AG04449 (cell line): ENCODE measurements at regions not wholly inside any gene's neighbourhood (a gene's known extent, or its start where the extent isn't known, plus 50 kb on each side); places are given as distances from the start of the nearest gene placed in this dataset.

Experiments
- CTCF ChIA-PET: fragments of 350-600 bp; formaldehyde crosslinking; extraction: SDS; loops from one replicate; lab custom pipeline; 2021; ENCODE audit warnings: antibody characterized with exemption; lab: Yijun Ruan, JAX
- POLR2A ChIA-PET: fragments of 400-600, 350-600 bp; formaldehyde crosslinking; extraction: SDS; loops from one replicate; lab custom pipeline; 2020; ENCODE audit warnings: antibody characterized with exemption, inconsistent platforms; lab: Yijun Ruan, JAX
- DNase-seq: peaks from one replicate; pipeline ENCODE4 v3.0.0-alpha.2; 2010; ENCODE audit warnings: low read depth, low spot score
- H3K4me3 ChIP-seq: 2 replicates; pipeline ENCODE4 v1.5.1; 2011; ENCODE audit warnings: low read depth, mild to moderate bottlenecking, control low read depth, low read length
- CTCF ChIP-seq: IDR thresholded peaks from one replicate; pipeline ENCODE4 v1.5.1; 2011; ENCODE audit warnings: mild to moderate bottlenecking, moderate library complexity, low read length, control low read depth, inconsistent platforms; ENCODE audit not compliant: insufficient read depth; ENCODE audit errors: missing control alignments

GRCh38 chr12:77777274-77777673, 53.4 kb upstream of the NAV3 start:
- no peak for DNase-seq
- no peak overlapping the region for H3K4me3 ChIP-seq
- no peak for TF ChIP-seq CTCF
- ChIA-PET POLR2A (no interaction called here), CTCF (interaction anchor here (1.5 kb wide), 1 partner anchor 149 kb away, joined by 3 read pairs; no protein-coding TSS in a partner anchor)

DNA sequence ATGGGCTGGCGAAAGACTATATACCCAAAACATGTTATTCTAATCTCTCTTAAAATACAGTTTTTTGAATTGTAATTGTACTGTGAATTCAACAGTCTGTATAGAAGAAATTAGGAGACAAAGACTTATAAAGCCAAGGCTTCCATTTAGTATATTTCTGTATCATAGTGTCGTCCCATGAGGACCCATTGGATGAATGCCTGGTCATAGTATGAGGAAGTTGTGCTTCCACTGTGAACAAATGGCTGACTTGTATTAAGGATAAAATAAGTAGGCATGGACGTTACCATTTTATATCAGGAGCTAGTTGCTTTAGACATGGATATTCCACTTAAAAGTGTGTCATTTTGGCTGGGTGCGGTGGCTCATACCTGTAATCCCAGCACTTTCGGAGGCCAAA, 55.9 kb upstream of the NAV3 start:
- TF ChIP-seq CTCF: no peak
- DNase-seq: no peak
- CTCF ChIA-PET: no interaction called here

DNA sequence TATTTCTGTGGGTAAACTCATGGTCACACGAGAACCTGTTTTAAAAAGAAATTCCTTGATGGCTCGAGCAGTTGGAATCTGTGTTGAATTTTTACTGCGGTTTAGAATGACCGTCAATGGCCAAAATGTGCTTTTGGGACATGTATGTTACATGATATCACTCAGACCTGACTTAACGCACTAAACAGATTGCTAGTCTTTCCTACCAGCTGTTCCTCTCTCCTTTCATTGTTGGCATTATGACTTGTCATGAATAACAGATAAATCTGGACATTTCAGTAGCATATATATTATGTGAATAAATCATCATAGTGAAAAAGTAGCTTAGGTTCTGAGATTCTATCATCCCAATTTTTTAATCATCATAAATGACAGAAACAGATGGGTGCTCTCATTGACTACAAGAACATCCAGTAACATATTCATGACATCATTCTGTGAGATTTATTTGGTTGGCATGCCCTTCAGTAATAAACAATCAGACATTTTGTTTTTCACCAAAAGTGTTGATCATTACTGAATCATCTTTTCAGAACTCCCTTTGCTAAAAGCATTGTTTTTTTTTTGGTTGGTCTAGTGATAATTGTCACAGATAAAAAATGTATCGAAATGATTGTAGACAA, 57.9 kb upstream of the NAV3 start:
- CTCF ChIA-PET: no interaction called here
- POLR2A ChIA-PET: no interaction called here
- TF ChIP-seq CTCF: no peak
- H3K4me3 ChIP-seq: no peak overlapping the region
- DNase-seq: no peak

More for the DNA sequence above, 55.9 kb upstream of the NAV3 start:
- POLR2A ChIA-PET: no interaction called here
- no peak overlapping the region for H3K4me3 ChIP-seq

DNA sequence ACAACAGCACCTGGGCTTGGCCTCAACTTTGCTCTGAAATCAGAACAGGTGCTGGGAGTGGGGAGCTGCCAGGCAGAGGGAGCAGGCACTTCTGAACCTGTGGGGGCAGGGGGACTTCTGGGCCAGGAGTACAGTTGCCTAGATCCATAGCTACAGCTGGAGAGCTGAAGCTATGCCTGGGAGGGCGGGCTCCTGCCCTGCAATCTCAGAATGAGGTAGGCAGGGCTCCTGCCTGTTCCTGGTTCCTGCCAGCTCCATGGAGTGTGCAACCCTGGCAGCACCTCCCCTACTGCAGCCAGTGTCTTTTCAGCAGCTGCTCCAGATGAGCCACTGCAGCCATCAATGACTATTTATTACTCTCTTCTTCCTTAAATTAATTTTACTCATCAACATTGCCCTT, 62.1 kb upstream of the NAV3 start:
- POLR2A ChIA-PET: no interaction called here
- no peak for DNase-seq
- CTCF ChIA-PET: interaction anchor here (1.2 kb wide), 2 partner anchors 8 to 10 kb away, joined by 3 read pairs; no protein-coding TSS in a partner anchor
- H3K4me3 ChIP-seq: no peak overlapping the region
- no peak for TF ChIP-seq CTCF

DNA sequence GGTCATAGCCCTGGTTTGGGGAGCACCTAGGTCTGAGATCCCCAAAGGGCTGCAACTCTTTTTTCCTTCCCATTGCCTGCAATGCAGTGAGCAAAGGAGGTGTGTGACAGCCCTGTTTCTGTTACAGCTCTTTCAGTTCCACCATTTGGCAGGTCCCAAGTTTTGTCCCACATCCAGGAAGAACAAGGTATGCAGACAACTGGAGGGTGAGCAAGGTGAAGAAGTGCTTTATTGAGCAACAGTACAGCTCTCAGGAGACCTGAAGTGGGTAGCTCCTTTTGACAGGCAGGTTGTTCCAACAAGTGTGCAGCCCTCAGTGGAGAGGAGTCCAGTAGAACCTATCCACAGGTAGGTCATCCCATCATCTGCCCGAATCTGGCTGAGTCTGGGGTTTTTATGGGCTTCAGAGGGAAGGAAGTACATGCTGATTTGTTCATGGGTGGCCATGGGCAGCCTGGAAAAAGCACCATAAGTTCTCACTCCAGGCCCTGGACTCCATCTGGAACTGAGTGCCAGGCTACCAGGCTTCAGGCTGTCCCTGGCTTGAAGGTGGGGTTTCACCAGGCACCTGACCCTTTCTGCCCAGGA, 62.8 kb upstream of the NAV3 start:
- no peak for TF ChIP-seq CTCF
- POLR2A ChIA-PET: no interaction called here
- CTCF ChIA-PET: interaction anchor here (1.2 kb wide), 1 partner anchor 11 kb away, joined by 3 read pairs; no protein-coding TSS in a partner anchor
- DNase-seq: no peak
- no peak overlapping the region for H3K4me3 ChIP-seq

GRCh38 chr12:77767335-77767734, 63.4 kb upstream of the NAV3 start:
- no peak overlapping the region for H3K4me3 ChIP-seq
- CTCF ChIA-PET: no interaction called here
- DNase-seq: no peak
- no peak for TF ChIP-seq CTCF
- POLR2A ChIA-PET: no interaction called here
